Stimulated activated CD8-positive, alpha-beta memory T cell treated with anti-CD3 and anti-CD28 coated beads, Interleukin-4, amount 100 ng/mL, for 48 hours (primary cell): ENCODE measurements at regions not wholly inside any gene's neighbourhood (a gene's known extent, or its start where the extent isn't known, plus 50 kb on each side); places are given as distances from the start of the nearest gene placed in this dataset.

Experiments used
- DNase-seq: peaks from one replicate; pipeline ENCODE4 v3.0.0-alpha.2; 2020

GRCh38 chr20:18971574-18971973, 158.0 kb downstream of the SCP2D1 start:
- no peak for DNase-seq

GRCh38 chr20:18972251-18972876, 158.8 kb downstream of the SCP2D1 start:
- DNase-seq = no peak

DNA sequence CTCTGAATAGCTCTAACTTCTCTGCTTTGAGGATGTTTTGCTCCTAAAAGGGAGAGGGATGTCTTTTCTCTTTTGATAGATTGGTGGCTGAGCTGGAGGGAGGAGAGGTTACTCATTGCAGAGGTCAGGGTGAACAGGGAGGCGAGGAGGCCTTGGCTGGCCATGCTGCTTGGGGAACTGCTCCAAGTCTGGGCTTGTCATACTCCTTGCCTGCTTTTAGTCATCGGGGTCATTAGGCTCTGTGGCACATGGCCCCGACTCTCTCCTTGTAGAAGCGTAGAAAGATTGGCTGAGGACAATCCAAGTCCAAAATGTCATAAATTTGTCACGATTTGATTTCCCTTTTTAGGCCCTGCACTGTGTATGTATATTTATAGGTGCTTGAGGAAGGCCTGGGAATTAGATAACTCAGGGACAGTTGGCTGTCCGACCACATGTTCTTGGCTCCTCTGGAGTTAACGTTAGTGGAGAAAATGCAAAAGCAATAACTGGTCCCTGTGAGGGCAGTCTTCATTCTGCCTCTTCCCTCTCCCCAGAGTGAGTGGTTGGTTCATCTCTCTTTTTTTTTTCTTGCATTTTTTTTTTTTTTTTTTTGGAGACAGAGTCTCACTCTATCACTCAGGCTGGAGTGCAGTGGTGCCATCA, 160.1 kb downstream of the SCP2D1 start:
- no peak for DNase-seq

GRCh38 chr20:18974660-18975059, 161.1 kb downstream of the SCP2D1 start:
- DNase-seq = no peak

GRCh38 chr20:18977441-18977840, 163.9 kb downstream of the SCP2D1 start:
- DNase-seq = no peak

- DNase-seq = no peak
These were observed 164.7 kb downstream of the SCP2D1 start for GRCh38 chr20:18978311-18978710.

DNA sequence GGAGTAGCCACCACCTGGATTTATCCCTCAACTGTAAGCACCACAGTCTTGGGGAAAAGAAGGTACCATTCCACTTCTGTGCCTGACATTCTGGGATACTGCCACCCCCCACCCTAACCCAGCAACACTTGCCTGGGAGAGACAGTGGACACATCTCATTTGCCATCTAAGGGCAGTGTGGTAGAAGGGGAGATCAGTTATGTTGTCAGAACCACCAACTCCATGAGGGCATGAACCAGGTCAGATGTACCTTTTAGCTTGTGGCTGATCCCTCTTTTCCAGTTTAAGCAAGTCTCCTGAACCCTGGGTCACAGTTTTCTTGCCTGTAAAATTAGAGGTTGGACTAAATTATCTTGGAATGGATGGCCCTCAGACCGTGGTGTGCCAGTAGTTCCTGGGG, 165.5 kb downstream of the SCP2D1 start:
- no peak for DNase-seq

DNA sequence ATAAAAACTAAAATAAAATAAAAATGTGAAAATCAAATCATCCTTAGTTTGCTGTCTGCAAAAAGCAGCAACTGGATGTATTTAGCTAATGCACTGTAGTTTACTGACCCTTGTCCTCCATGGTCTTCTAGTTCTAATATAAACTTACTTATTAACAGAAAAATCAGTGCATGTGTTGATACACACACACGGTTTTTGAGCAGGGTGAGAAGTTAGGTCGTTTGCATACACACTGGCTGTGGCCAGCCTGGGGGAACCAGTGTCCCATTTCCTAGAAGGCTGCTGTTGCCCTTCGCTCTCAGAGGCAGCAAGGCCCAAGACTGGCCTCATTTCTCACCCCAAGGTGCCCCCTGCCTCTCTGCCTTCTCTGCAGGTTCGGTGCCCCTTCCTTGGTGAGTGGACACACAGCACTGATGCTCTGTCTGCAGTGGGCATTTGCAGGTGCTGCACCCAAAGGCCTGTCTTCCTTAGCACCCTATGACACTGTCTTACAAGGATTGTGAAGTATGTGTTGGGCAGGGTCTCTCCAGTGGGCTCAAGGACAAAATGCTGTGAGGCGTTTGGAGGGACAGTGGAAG, 168.5 kb downstream of the SCP2D1 start:
- DNase-seq = no peak

DNA sequence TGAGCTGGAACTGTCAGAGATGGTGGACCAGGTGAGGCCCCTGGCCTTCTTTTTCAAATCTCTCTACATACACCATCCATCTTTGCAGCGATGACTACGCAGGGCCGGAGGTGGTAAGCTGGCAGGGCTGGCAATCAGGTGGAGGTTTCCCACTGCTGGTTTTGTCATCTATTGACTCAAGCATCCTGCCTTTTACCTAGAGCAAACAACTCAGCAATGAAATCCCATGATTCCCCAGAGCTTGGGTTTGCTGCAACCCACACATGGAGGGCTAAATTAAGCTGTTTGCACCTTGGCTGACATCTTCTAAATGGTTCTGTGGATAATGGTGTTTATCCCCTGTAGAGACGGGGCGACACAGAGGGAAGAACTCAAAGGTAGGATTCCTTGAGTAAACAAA, 170.2 kb downstream of the SCP2D1 start:
- DNase-seq = no peak

DNA sequence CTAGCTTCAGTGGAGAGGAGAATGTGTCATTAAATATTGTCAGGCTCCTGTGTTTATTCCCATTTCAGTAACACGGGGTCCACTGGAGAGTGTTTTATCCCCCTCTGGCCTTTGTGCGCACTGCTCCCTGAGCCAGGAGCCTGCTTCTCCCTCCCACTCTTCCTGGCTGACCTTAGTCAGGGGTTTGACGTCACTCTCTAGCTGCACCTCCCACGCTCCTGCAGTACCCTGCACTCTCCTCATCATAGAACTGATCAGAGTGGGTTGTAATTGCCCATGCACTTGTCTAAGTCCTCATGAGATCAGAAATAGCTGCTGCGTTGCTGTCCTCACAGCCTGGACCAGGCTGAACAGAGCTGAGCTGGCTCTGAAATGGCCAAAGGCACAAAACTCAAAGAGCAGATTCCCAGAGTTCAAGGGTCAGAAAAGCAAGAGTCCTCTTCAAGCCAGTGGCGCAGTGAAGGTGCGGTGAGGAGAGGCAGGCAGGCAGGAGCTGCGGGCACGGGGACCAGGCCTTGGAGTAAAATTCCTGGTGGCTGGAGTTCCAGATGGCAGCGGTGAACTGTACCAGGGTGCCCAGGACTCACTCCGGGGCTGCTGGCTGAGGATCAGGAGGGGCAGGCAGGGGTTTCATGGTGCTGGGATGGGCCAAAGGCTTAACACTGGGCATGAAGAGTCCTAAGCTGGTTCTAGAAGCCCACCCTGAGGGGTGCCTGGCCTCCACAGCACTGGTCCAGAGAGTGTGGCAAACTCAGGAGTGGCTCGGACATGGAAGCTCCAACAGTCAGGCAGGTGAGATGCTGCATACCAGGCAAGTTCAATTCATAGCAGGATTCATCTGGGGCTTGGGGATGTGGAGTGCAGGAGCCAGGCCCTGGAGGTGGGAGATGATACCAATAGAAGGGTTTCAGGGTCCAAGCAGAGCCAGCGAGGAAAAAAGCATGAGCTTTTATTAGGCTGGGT, 170.9 kb downstream of the SCP2D1 start:
- DNase-seq = no peak

- peak; percentile 23 for DNase-seq
These were observed 172.0 kb downstream of the SCP2D1 start for GRCh38 chr20:18985551-18985950.

DNA sequence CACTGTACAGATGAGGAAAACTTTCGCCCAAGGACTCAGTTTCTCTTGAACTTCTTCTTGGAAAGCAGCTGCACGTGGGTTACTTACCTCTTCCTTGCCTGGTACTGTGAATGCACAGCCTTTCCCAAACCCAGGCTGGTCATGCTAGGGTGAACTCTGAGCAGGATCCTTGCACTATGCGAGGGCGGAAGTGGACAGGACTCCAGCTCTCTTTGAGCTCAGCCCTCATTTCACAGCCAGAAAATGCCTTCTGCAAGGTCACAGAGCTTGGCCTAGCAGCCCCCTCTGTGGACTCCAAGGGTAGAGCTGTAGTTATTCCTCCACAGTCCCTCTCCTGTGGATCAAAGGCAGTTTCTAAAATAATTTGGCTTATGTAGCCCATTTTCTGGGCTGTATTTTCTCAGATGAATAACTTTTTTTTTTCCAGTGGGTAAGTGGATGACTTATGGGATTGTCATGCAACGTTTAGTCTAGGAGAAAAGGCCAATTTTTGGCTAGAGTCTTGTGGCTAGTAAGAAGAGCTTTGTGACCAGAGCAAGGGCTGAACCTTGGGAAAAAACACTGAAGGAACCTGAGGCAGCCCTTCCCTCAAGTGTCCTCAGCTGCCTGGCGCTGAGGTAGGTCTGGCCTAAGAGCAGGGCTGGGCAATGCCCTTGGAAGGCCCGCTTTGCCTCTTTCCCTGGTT, 172.7 kb downstream of the SCP2D1 start:
- DNase-seq = no peak

DNA sequence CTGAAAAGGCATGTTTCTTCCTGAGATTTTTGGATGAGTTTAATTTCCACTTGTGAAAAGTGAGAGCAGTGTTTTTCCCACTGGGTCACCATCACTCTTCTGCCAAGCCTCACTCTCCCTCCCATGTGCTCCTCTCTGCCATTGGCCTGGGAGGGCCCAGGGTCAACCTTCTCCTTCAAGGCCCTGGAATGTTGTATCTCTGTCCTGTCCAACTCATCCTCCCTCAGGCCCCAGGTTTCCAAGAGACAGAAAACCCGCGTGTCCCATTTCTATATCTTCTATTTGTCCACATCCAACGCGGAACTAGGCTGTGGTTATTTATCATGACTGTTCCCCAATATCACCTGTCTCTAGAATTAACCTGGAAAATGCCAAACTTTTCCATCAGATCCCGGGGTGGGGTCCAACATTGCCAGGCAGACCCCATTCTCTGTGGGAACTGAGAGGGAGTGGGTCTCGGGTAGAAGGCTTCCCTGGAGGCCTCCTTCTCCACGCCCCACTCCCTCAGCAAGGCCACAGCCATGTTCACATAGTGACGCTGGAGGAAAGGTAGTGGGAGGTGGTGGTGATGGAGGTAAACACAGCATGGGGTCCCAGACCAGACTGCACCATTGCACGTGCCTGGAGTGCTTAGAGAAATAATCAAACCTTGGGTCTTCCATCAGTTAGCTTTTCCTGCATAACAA, 173.5 kb downstream of the SCP2D1 start:
- DNase-seq = no peak

GRCh38 chr20:18987781-18988360, 174.3 kb downstream of the SCP2D1 start:
- DNase-seq = no peak

DNA sequence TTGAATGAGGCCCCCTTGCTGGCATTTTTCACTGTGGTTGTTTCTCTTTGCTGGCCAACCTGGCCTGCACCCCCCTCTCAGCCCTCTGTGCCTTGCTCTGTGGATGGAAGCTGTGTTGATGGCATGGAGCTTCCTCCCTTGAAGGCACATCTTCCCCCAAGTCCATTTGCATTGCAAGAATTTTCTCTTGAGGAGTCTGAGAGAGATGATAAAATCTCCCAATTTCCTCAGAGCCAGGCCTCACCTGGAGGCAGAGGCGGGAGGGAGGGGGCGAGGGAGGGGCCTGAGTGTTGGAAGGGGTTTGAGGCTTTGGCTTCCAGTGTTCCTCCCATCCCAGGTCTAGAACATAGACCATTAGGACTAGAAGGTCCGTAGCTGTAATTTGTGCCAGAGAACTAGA, 175.1 kb downstream of the SCP2D1 start:
- DNase-seq = no peak

GRCh38 chr20:18989736-18990474, 176.3 kb downstream of the SCP2D1 start:
- DNase-seq = no peak

DNA sequence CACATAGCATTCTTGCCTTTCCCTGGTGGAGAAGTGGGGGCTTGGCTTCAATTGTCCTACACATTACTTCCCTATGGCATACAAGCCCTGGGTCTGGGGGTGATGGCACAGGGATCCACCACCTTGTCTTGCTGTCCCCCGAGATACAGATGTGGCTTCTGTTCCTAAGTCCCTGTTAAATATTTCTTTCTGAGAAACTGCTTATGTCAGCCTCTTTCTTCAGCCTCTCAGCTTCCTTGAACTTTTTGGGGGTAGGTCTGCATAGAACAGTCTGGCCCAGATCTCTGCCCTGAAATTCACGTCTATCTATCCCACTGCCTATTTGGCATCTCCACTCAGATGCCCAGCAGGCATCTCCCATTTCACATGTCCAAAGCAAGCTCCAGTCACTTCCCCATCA, 177.4 kb downstream of the SCP2D1 start:
- DNase-seq = no peak

DNA sequence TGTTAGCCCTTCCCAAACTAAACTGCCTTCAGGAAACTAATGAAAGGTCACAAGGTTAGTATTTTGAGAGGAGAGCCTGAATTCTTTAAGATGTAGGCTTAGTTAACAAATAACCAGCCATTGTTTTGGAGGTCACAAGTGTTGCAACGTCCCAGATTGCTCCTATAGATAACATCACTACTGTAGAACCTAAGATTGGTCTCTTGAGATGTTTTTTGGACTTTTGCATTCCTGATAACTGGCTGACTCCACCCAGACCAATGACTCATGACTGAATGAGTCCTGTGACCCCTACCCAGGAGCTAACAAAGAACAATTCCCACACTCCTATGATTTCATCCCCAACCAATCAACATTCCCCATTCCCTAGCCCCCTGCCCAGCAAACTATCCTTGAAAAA, 178.8 kb downstream of the SCP2D1 start:
- DNase-seq = no peak

- no peak for DNase-seq
These were observed 181.9 kb downstream of the SCP2D1 start for GRCh38 chr20:18995455-18995854.

DNA sequence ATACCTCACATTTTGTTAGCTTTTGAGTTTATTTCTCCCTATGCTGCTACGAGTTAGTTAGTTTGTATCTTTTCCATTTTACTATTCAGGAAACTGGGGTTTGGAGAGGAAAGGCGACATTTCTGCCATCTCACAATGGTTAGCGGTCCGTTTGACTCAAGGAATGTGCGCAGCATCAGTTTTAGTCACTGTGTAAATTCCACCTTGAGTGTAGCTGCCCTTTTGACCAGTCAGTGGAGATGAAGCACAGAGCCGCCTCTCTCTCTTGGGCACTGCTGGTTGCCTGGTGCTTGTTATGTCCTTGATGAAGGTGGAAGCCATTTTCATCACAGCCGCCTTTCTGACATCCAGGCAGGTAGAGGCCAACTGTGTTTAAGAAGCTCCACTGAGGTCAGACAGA, 185.5 kb downstream of the SCP2D1 start:
- no peak for DNase-seq

GRCh38 chr20:19000078-19000477, 186.5 kb downstream of the SCP2D1 start:
- no peak for DNase-seq
